GM19452 (cell line): ENCODE measurements at regions not wholly inside any gene's neighbourhood (a gene's known extent, or its start where the extent isn't known, plus 50 kb on each side); places are given as distances from the start of the nearest gene placed in this dataset.

ENCODE experiments used
- ATAC-seq: cut with Tn5 transposase; IDR thresholded peaks from one replicate; pipeline ENCODE4 v1.9.1; 2021; ENCODE audit not compliant: unreplicated experiment

GRCh38 chr13:97134364-97135095 lies 87.6 kb upstream of the MBNL2 start:
- no peak for ATAC-seq

DNA sequence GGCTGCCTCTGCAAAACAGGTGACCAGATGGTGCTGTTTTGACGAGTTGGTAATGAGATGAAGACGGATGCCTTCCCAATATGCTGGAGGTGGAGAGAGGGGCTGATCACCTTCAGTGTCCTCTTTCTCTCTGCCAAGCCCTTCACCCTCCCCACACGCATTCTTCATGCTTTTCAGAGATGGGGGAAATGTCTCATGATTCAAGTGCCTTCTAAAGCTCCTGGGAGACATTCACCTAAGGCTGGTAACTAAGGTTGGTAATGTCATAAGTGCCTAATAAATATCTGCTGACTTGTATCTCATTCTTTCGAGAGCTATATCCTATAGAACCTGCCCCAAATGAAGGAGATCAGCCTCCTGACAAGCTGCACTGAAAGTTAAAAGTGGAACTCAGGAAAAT lies 86.2 kb upstream of the MBNL2 start:
- no peak for ATAC-seq

DNA sequence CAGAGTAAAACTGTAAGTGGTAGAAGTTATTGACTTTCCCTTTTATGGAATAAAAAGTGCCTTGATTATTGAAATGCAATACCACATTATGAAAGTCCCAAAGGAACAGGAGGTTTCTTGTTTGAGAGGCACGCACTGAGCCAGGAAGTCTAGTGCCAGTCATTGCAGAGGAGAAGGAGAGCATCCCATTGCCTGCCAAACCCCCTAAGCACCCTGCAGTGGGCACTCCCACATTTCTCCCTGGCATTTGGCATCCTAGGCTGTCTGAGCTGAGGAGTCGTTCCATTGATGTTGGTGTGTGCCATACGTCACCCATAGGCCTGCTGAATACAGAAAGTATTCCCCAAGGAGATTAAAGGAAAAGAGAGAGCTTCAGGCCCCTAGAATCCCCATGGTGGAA lies 85.7 kb upstream of the MBNL2 start:
- ATAC-seq = no peak

- no peak for ATAC-seq
These were observed 82.4 kb upstream of the MBNL2 start for GRCh38 chr13:97139691-97140090.

DNA sequence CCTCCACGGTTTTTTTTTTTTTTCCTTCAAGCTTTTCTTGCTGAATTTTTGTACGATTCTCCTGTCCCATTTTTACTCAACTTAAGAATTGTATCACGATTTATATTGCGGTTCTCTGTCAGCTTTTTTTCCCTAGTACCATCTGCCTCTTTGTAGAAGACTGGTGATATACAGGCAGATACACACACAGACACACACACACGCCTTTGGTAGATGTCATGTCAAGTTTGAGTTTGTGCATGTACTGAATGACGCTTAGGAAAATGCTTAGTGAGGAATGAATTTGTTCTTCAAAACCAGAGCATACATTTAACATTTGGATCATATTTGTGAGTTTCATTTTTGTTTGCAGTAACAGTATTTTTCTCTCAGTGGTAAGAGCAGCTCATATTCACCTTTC lies 82.0 kb upstream of the MBNL2 start:
- ATAC-seq = no peak

DNA sequence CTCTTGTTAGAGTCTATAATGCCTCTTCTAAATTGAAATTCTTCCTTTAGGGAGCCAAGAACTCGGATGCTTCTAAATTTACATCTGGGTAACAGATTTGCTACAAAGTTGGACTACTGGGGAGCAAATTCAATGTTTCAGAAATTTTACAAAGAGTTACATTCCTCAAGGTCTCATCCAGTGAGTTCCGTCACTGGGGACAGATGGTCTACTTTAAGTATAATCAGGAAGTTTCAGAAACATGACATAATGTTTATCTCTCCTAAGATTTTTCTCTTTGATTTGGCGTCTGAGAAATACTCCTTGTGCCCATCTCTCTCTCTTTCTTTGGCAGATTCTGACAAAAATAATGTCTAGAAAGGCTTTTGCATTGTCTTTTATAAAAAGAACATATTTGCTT lies 81.5 kb upstream of the MBNL2 start:
- ATAC-seq = no peak

DNA sequence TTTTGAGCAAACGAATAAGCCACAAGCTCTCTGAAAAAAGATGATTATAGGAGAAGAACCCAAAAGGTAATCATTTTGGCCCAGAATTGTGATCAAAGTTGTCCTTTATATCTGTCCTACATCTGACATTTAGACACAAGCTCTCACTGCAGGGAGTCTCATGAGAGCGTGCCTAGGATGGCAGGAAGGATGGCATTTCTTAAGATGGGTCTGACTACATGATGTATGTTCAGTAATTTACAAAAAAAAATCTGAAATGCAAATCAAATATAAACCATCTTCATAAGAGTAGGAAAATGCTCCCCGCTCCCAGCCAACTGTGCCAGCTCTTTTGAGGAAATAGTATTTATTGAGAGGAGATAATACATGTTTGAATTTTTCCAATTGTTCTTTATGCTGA lies 81.0 kb upstream of the MBNL2 start:
- no peak for ATAC-seq

GRCh38 chr13:97141564-97142005 lies 80.5 kb upstream of the MBNL2 start:
- ATAC-seq = peak; percentile 94

DNA sequence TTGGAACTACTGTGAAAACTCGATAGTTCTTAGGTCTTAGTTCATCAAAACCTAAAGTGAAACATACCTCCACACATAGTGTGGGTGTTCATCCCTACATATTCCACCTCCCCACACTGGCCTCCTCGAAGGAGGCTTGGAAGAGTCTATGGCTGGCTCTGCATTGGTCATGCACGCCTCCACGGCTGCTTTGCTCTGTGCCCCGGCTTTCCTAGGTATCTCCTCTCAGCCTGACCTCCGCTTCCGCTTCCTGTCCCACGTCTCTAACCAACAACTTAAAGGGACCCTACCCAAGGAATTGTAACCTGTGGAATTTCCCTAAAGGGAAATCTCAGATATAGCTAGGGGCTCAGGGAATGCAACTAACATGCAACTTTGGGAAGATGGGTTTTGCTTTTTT lies 79.7 kb upstream of the MBNL2 start:
- ATAC-seq = no peak

DNA sequence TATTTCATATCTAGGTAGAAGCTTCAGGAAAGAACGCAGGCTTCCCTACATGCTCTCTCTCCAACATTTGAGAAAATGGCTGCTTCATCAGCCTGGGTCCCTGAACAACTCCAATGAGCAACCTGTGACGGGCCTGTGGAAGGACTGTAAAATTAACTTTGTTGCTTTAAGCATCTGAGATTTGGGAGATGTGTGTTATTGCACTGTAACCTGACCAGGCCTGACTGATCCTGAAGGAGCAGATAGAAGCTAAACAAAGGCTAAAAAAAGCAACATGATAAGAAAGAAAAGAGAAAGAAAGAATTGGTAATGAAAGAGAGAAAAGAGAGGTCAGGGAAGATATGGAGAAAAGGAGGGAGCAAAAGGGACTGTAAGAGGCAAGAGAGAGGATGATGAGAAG lies 77.1 kb upstream of the MBNL2 start:
- ATAC-seq = no peak

DNA sequence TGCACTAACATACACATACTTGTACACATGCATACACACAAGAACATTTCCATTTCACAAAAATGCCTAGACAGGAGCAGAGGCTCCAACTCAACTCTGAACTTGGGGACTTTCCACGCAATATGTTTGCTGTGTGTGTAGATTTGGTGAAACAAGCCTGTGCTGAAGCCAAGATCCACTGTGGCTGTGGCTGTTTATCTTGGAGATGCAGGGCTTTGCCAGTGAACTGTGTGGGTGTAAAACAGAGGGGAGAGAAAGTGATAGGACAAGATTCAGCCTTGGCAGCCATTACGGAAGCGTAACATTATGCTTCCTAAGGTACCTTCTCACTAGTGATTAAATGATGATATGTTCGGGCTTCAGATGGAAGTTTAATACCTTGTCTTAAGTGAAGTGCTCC lies 73.2 kb upstream of the MBNL2 start:
- ATAC-seq = no peak

- ATAC-seq = no peak
These were observed 61.7 kb upstream of the MBNL2 start for GRCh38 chr13:97160421-97160820.

DNA sequence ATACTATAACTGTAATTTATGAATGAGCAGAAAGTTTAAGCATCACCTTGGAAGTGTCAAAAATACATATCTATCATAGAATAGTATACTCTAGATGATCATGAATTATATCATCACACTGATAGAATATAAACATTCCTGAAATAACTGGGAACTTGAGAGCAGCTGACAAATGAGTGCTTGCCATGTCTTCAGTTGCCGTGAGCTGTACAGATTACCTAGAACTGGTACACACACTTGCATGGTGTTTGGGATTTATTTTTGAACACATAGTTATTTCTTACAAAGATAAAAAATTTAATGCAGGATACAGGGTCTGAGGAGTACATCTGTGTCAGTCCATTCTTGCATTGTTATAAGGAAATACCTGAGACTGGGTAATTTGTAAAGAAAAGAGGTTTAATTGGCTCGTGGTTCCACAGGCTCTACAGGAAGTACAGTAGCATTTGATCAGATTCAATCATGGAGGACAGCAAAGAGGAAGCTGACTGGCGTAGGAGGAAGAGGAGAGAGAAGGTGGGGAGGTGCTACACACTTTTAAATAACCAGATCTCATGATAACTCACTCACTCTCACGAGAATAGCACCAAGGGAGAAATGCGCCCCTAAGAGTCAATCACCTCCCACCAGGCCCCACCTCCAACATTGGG lies 60.4 kb upstream of the MBNL2 start:
- ATAC-seq = no peak

GRCh38 chr13:97165502-97166425 lies 56.4 kb upstream of the MBNL2 start:
- no peak for ATAC-seq

GRCh38 chr13:97171136-97171535 lies 51.0 kb upstream of the MBNL2 start:
- ATAC-seq = no peak
